OCI-LY3 (cell line): ENCODE measurements at regions not wholly inside any gene's neighbourhood (a gene's known extent, or its start where the extent isn't known, plus 50 kb on each side); places are given as distances from the start of the nearest gene placed in this dataset.

Experiments
- EZH2phosphoT487 ChIP-seq: fragments of 200-600 bp; shearing (Covaris generic); IDR thresholded peaks from 2 replicates; pipeline ENCODE4 v1.6.1; 2018; ENCODE audit warnings: antibody characterized with exemption, mixed run types, low read depth
- TF ChIP-seq, protein P1 (sequence below): fragments of 200-600, 300-600 bp; sonication (generic); IDR thresholded peaks from 2 replicates; pipeline ENCODE4 v1.5.1; 2014; ENCODE audit warnings: antibody characterized with exemption, low read length, low read depth

DNA sequence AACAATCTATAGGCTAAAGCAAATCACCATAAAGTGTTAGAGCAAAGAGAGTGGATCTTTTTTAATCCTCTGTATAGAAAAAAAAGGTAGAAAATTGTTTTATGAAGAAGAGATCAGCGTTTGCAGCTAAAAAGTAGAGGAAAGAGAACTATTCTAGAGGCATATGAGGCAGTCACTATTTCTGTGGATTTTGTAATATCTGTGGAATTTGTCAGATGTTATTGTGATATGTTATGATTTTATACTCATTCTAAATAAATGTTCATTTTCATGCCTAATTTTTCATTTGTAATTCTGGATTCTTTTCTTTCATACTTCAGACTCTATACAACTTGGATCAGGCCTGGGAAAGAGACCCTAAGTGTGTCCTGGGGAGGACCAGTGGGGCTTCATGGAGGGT is 295.0 kb upstream of the LYZL1 start:
- TF ChIP-seq, protein P1, sequence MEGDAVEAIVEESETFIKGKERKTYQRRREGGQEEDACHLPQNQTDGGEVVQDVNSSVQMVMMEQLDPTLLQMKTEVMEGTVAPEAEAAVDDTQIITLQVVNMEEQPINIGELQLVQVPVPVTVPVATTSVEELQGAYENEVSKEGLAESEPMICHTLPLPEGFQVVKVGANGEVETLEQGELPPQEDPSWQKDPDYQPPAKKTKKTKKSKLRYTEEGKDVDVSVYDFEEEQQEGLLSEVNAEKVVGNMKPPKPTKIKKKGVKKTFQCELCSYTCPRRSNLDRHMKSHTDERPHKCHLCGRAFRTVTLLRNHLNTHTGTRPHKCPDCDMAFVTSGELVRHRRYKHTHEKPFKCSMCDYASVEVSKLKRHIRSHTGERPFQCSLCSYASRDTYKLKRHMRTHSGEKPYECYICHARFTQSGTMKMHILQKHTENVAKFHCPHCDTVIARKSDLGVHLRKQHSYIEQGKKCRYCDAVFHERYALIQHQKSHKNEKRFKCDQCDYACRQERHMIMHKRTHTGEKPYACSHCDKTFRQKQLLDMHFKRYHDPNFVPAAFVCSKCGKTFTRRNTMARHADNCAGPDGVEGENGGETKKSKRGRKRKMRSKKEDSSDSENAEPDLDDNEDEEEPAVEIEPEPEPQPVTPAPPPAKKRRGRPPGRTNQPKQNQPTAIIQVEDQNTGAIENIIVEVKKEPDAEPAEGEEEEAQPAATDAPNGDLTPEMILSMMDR: no peak
- no peak for TF ChIP-seq EZH2phosphoT487
